HPDE6-E6E7 (cell line): ENCODE measurements at regions not wholly inside any gene's neighbourhood (a gene's known extent, or its start where the extent isn't known, plus 50 kb on each side); places are given as distances from the start of the nearest gene placed in this dataset.

Experiments
- DNase-seq: peaks from one replicate; pipeline ENCODE4 v3.0.0; 2011; ENCODE audit warnings: missing footprints; ENCODE audit errors: extremely low spot score

DNA sequence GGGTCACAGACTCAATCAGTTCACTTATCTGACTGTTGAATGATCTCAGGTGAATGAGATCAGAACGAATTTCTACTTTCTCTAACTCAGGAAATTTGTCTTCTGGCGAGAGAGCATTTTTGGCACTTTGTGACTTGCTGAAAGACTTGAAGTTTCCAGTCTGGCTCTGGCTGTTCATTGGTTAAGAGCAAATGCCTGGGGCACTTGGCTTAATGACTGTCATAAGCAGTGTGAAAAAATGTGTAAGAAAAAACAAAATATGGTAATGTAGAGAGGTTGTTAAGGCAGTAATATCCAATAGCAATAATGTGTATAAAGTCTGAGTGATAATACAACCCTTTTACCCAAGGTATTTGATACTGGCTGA lies 71.3 kb upstream of the PGRMC2 start:
- DNase-seq = no peak

GRCh38 chr4:128358231-128358912 lies 70.8 kb upstream of the PGRMC2 start:
- DNase-seq = no peak

- no peak for DNase-seq
These were observed 69.7 kb upstream of the PGRMC2 start for GRCh38 chr4:128357286-128357685.

DNA sequence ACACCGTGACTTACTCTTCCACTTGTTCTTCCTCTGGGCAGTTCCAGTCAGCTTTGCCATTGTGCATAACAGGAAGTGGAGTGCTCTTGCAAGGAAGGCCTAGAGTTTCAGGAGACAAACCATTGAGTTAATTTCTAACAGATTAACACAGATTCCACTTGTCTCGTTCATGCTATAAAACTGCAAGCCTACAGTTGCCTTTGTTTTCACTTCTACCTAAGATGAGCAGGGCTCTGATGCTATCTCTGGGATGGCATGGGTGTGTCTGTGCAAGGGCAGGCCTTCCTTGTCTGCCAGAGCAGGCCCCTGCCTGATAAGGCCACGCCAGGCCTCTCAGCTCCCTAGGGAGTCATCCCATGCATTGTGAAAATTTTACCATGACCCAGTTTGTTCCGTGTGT lies 67.7 kb upstream of the PGRMC2 start:
- DNase-seq = no peak

- DNase-seq = no peak
These were observed 66.7 kb upstream of the PGRMC2 start for GRCh38 chr4:128354205-128354821.

GRCh38 chr4:128353791-128354190 lies 66.2 kb upstream of the PGRMC2 start:
- DNase-seq = no peak

DNA sequence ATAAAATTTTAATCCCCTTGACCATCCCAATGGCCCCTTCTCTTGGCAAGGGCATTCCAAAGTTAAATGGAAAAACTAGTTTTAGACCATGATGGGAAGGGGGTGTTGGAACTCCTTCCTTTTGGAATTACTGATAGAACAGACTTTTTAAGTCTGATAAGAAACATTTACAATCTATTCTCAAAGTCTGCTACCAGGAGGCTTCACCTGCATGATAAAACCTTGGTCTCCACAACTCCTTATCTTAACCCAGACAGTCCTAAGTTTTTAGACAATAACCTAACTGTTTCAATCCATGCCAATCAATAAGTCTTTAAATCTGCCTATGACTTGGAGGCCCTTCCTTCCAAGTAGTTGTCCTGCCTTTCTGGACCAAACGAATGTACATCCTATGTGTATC lies 63.9 kb upstream of the PGRMC2 start:
- DNase-seq = no peak

DNA sequence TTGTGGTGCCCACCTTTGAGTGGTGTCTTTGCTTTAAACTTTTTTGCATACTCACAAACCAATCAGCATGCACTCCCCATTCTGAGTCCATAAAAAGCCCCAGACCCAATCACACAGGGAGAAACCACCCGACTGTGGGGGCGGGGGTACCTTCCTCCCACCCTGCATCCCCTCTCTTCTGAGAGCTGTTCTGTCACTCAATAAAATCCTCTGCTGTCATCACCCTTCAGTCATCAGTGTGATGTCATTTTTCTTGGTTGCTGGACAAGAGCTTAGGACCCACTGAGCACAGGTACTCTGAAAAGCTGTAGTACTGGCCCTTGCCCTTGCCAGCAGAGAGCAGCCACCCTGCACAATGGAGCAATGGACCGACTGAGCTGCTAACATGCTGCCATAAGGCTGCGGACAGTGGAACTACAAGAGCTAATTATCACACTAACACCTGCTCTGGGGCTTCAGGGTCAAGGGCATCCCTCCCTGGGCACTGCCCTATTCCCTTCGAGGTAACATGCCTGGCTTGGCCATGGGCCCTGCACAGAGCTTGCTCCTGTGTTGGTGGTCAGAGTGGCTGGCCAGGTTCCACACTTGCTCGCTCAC lies 62.9 kb upstream of the PGRMC2 start:
- no peak for DNase-seq

- no peak for DNase-seq
These were observed 62.3 kb upstream of the PGRMC2 start for GRCh38 chr4:128349921-128350320.

DNA sequence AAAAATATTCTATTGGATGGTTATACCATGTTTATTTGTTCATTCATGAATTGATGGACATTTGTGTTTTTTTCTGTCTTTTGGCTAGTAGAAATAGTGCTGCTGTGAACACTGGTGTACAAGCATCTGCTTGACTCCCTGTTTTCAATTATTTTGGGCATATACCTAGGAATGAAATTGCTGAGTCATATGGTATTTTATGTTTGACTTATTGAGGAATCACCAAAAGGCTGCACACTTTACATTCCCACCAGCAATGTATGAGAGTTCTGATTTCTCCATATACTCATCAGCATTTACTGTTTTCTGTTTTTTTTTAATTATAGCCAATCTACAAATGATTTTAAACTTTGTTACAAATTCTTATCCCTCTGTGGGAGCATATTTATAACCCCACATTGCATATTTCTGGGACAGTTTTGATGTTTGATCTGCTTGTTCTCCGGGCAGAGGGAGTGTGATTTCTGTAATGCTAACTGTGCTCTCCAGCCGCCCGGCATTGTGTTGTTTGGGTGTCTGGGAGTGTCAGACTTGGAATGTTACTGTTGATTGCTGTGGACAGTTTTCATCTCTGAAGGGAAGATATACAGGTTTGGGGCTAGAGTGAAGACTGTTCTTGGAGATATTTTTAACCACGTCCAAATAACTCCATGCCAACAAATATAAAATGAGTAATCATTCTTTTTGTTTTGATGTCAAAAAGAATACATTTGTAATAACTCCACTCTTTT lies 60.5 kb upstream of the PGRMC2 start:
- DNase-seq = no peak

GRCh38 chr4:128347175-128347868 lies 59.7 kb upstream of the PGRMC2 start:
- DNase-seq = no peak

DNA sequence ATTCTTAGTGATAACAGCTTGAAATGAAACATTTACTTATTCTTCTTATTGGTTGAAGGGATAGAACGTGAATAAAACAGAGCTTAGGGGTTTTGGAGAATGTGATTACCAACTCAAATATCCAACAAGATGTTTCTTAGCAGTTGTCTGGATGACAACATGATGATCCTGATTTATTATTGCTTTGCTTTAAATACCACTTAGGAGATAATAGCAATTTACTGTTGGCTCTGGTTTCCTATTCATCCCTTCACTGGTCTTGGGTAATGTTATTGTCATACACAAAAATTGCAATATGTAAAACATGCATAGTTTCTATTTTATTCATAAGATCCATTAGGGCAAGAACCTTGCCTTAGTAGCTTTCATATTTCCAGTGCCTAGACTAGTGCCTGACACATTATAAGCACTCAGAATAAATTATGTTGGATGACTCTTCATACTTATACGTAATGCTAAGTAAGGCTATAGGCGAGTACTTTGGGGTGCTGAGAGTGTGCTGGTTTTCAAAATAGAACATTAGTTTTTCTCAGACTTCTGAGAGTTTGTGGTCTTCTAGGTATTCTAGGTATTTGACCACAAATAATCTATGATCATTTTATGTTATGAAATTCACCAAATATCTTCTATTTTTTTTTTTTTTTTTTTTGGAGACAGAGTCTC lies 58.6 kb upstream of the PGRMC2 start:
- DNase-seq = no peak

GRCh38 chr4:128345650-128346049 lies 58.0 kb upstream of the PGRMC2 start:
- no peak for DNase-seq

- no peak for DNase-seq
These were observed 55.1 kb upstream of the PGRMC2 start for GRCh38 chr4:128342762-128343161.

GRCh38 chr4:128341634-128342033 lies 54.0 kb upstream of the PGRMC2 start:
- no peak for DNase-seq

DNA sequence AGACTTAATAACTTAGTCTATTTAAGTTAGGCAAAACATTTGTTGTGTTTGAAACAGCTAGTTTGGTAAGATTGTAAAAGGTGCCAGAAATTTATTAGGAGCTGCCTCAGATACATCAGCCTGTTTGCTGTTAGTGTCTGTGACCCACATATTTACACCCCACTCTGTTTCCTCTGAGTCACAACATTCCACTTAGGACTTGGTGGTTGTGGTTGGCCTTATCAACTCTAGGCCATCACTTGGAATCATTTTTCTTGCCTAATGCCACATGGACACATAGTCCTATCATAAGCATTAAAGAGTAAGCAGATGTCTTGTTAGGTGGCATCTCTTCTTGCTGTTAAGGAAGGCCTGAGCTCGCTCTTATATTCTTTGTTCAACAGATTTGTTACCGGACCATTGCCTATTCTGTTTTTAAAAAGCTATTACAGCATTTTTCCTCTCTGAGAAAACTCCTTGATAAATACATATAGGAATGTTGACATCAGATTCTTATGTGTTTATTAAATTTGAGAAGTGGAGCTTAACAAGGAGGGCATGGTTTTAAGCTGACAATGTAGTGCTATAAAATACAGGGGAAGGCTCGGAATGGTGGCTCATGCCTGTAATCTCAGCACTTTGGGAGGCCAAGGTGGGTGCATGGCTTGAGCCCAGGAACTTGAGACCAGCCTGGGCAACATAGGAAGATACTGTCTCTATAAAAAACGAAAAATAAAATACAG lies 51.2 kb upstream of the PGRMC2 start:
- DNase-seq = no peak

GRCh38 chr4:128337863-128338262 lies 50.2 kb upstream of the PGRMC2 start:
- no peak for DNase-seq
